ENCODE measurements at regions not wholly inside any gene's neighbourhood (a gene's known extent, or its start where the extent isn't known, plus 50 kb on each side); places are given as distances from the start of the nearest gene placed in this dataset.

DNA sequence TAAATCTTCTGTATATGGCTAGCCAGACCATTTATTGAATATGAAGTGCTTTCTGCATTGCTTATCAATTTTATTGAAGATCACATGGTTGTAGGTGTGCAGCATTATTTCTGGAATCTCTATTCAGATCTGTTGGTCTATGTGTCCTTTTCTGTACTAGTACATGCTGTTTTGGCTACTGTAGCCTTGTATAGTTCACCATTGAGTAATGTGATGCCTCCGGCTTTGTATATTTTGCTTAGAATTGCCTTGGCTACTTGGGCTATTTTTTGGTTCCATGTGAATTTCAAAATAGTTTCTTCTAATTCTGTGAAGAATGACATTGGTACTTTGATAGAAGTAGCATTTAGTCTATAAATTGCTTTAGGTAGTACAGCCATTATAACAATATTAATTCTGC lies 1187.2 kb downstream of the XPNPEP1 start:
- H3K4me1 Mint-ChIP-seq: peaks cover 4% of the 10 kb centered on the region
- POLR2A ChIA-PET: no interaction called here
- no peak for DNase-seq
- Histone ChIP-seq H3K9me3 (ENCODE audit: control extremely low read depth in 1 of 3, control insufficient read depth in 2 of 3, insufficient read depth in 1 of 3, low read length in 2 of 3) (peaks cover 0 to 3% (median 1%) of the 10 kb centered on the region in 3 donors), H4K20me1 (ENCODE audit: control insufficient read depth, insufficient read depth, low read length, poor library complexity, severe bottlenecking) (no peaks in the 10 kb centered on the region), H3K4me3 (ENCODE audit: control extremely low read depth in 1 of 5, extremely low read depth in 1 of 5, insufficient read depth in 1 of 5, low read depth in 2 of 5, low read length in 4 of 5) (no peak overlapping the region), H3K27me3 (replicated peaks in 1 of 4; ENCODE audit: control extremely low read depth in 1 of 4, control insufficient read depth in 3 of 4, insufficient read depth in 4 of 4, low read length in 3 of 4) (no peaks in the 10 kb centered on the region), H3K27ac (ENCODE audit: low read length in 2 of 2) (no peak overlapping the region), H3K4me1 (ENCODE audit: control insufficient read depth in 2 of 2, insufficient read depth in 2 of 2, low read length in 2 of 2) (no peaks in the 10 kb centered on the region), H2AFZ (ENCODE audit: insufficient read depth, low read depth, low read length, poor library complexity, severe bottlenecking) (no peak overlapping the region), H3K36me3 (replicated peaks in 1 of 2; ENCODE audit: control extremely low read depth in 1 of 2, control insufficient read depth in 1 of 2, extremely low read depth in 1 of 2, insufficient read depth in 2 of 2, low read length in 1 of 2) (no peaks in the 10 kb centered on the region), H3K9ac (ENCODE audit: low read length) (no peak overlapping the region), H3K79me2 (ENCODE audit: control insufficient read depth, insufficient read depth, low read length) (no peaks in the 10 kb centered on the region), H3K4me2 (replicated peaks; ENCODE audit: low read depth, low read length, poor library complexity, severe bottlenecking) (no peak overlapping the region)
- ATAC-seq (ENCODE audit: low read depth): no peak
- peaks cover 8% of the 10 kb centered on the region for H3K9me3 Mint-ChIP-seq (ENCODE audit: insufficient read depth)
- no peak overlapping the region for H3K4me3 Mint-ChIP-seq
- WGBS (ENCODE audit: insufficient coverage): 100% methylated on average over 1 of the region's 1 CpG
- H3K27me3 Mint-ChIP-seq: no peaks in the 10 kb centered on the region
- no peak overlapping the region for H3K27ac Mint-ChIP-seq
- CTCF ChIA-PET: no interaction called here
- TF ChIP-seq, protein P1, sequence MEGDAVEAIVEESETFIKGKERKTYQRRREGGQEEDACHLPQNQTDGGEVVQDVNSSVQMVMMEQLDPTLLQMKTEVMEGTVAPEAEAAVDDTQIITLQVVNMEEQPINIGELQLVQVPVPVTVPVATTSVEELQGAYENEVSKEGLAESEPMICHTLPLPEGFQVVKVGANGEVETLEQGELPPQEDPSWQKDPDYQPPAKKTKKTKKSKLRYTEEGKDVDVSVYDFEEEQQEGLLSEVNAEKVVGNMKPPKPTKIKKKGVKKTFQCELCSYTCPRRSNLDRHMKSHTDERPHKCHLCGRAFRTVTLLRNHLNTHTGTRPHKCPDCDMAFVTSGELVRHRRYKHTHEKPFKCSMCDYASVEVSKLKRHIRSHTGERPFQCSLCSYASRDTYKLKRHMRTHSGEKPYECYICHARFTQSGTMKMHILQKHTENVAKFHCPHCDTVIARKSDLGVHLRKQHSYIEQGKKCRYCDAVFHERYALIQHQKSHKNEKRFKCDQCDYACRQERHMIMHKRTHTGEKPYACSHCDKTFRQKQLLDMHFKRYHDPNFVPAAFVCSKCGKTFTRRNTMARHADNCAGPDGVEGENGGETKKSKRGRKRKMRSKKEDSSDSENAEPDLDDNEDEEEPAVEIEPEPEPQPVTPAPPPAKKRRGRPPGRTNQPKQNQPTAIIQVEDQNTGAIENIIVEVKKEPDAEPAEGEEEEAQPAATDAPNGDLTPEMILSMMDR (IDR thresholded peaks at IDR 0.05): no peak
- TF ChIP-seq EZH2 (IDR thresholded peaks at IDR 0.05; ENCODE audit: borderline replicate concordance, insufficient read depth, low read depth, low read length, poor library complexity, severe bottlenecking): no peak
- intact Hi-C loops (cut with micrococcal nuclease): no loop called here

DNA sequence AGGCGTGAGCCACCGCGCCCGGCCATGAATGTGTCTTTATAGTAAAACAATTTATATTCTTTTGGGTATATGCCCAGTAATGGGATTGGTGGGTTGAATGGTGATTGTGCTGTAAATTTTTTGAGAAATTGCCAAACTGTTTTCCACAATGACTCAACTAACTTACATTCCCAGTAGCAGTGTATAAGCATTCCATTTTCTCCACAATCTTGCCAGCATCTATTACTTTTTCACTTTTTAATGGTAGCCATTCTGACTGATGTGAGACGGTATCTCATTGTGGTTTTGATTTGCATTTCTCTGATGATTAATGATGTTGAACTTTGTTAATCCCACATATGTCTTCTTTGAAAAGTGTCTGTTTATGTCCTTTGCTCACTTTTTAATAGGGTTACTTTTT lies 1187.9 kb downstream of the XPNPEP1 start:
- intact Hi-C loops (cut with micrococcal nuclease): no loop called here
- Histone ChIP-seq H3K9ac (ENCODE audit: low read length) (no peak overlapping the region), H2AFZ (ENCODE audit: insufficient read depth, low read depth, low read length, poor library complexity, severe bottlenecking) (no peak overlapping the region), H3K36me3 (replicated peaks in 1 of 2; ENCODE audit: control extremely low read depth in 1 of 2, control insufficient read depth in 1 of 2, extremely low read depth in 1 of 2, insufficient read depth in 2 of 2, low read length in 1 of 2) (no peaks in the 10 kb centered on the region), H3K4me1 (ENCODE audit: control insufficient read depth in 2 of 2, insufficient read depth in 2 of 2, low read length in 2 of 2) (no peaks in the 10 kb centered on the region), H4K20me1 (ENCODE audit: control insufficient read depth, insufficient read depth, low read length, poor library complexity, severe bottlenecking) (no peaks in the 10 kb centered on the region), H3K4me2 (replicated peaks; ENCODE audit: low read depth, low read length, poor library complexity, severe bottlenecking) (no peak overlapping the region), H3K27me3 (replicated peaks in 1 of 4; ENCODE audit: control extremely low read depth in 1 of 4, control insufficient read depth in 3 of 4, insufficient read depth in 4 of 4, low read length in 3 of 4) (no peaks in the 10 kb centered on the region), H3K9me3 (ENCODE audit: control extremely low read depth in 1 of 3, control insufficient read depth in 2 of 3, insufficient read depth in 1 of 3, low read length in 2 of 3) (peaks cover 0 to 1% (median 0%) of the 10 kb centered on the region in 3 donors), H3K79me2 (ENCODE audit: control insufficient read depth, insufficient read depth, low read length) (no peaks in the 10 kb centered on the region), H3K27ac (ENCODE audit: low read length in 2 of 2) (no peak overlapping the region), H3K4me3 (ENCODE audit: control extremely low read depth in 1 of 5, extremely low read depth in 1 of 5, insufficient read depth in 1 of 5, low read depth in 2 of 5, low read length in 4 of 5) (no peak overlapping the region)
- H3K9me3 Mint-ChIP-seq (ENCODE audit: insufficient read depth): peaks cover 8% of the 10 kb centered on the region
- no peak overlapping the region for H3K4me3 Mint-ChIP-seq
- CTCF ChIA-PET: no interaction called here
- WGBS (ENCODE audit: insufficient coverage): no CpG with 5 or more reads among the region's 5 CpGs
- ATAC-seq (ENCODE audit: low read depth) (no peak), DNase-seq (no peak)
- no peak overlapping the region for H3K27ac Mint-ChIP-seq
- POLR2A ChIA-PET: no interaction called here
- no peak for TF ChIP-seq EZH2 (IDR thresholded peaks at IDR 0.05; ENCODE audit: borderline replicate concordance, insufficient read depth, low read depth, low read length, poor library complexity, severe bottlenecking)
- TF ChIP-seq, protein P1 (IDR thresholded peaks at IDR 0.05): no peak
- H3K4me1 Mint-ChIP-seq: peaks cover 4% of the 10 kb centered on the region
- H3K27me3 Mint-ChIP-seq: no peaks in the 10 kb centered on the region

All from B cell (primary cell).